Endothelial cell (in vitro differentiated cells): ENCODE measurements at regions not wholly inside any gene's neighbourhood (a gene's known extent, or its start where the extent isn't known, plus 50 kb on each side); places are given as distances from the start of the nearest gene placed in this dataset.

Source experiments
- DNase-seq: peaks from one replicate; pipeline ENCODE4 v3.0.0; 2021; ENCODE audit warnings: low spot score
- H3K27ac Mint-ChIP-seq: one replicate; pipeline ENCODE4 v1.8.0; 2021; ENCODE audit warnings: mixed read lengths, inconsistent platforms; ENCODE audit not compliant: unreplicated experiment
- H3K27me3 Mint-ChIP-seq: one replicate; pipeline ENCODE4 v1.8.0; 2021; ENCODE audit warnings: mild to moderate bottlenecking, moderate library complexity, mixed read lengths, inconsistent platforms; ENCODE audit not compliant: unreplicated experiment
- H3K36me3 Mint-ChIP-seq: one replicate; pipeline ENCODE4 v1.8.0; 2021; ENCODE audit warnings: mild to moderate bottlenecking, low read depth, mixed read lengths, inconsistent platforms; ENCODE audit not compliant: unreplicated experiment
- H3K4me1 Mint-ChIP-seq: one replicate; pipeline ENCODE4 v1.8.0; 2021; ENCODE audit warnings: mild to moderate bottlenecking, mixed read lengths, inconsistent platforms; ENCODE audit not compliant: unreplicated experiment
- H3K4me3 Mint-ChIP-seq: one replicate; pipeline ENCODE4 v1.8.0; 2021; ENCODE audit warnings: mild to moderate bottlenecking, mixed read lengths, inconsistent platforms; ENCODE audit not compliant: unreplicated experiment
- H3K9me3 Mint-ChIP-seq: one replicate; pipeline ENCODE4 v1.8.0; 2021; ENCODE audit warnings: mixed read lengths, inconsistent platforms; ENCODE audit not compliant: unreplicated experiment
- CTCF ChIP-seq: fragments of 200-600 bp; sonication (generic); IDR thresholded peaks from one replicate; pipeline ENCODE4 v1.5.0; 2021; ENCODE audit warnings: antibody characterized with exemption; ENCODE audit not compliant: unreplicated experiment

GRCh38 chr11:11034476-11034875 is 176.6 kb upstream of the ZBED5 start:
- H3K27me3 Mint-ChIP-seq = peaks cover 2% of the 10 kb centered on the region
- H3K4me1 Mint-ChIP-seq = peaks cover 18% of the 10 kb centered on the region
- no peaks in the 10 kb centered on the region for H3K9me3 Mint-ChIP-seq
- no peaks in the 10 kb centered on the region for H3K36me3 Mint-ChIP-seq
- no peak for TF ChIP-seq CTCF
- no peak overlapping the region for H3K27ac Mint-ChIP-seq
- no peak for DNase-seq
- H3K4me3 Mint-ChIP-seq = no peak overlapping the region

- H3K9me3 Mint-ChIP-seq = no peaks in the 10 kb centered on the region
- no peak for TF ChIP-seq CTCF
- H3K4me3 Mint-ChIP-seq = no peak overlapping the region
- H3K4me1 Mint-ChIP-seq = peaks cover 6% of the 10 kb centered on the region
- no peaks in the 10 kb centered on the region for H3K36me3 Mint-ChIP-seq
- no peak overlapping the region for H3K27ac Mint-ChIP-seq
- no peak for DNase-seq
- H3K27me3 Mint-ChIP-seq = peaks cover 2% of the 10 kb centered on the region
Measured at GRCh38 chr11:11032066-11032465, 174.2 kb upstream of the ZBED5 start.

GRCh38 chr11:11029027-11029426 is 171.2 kb upstream of the ZBED5 start:
- Mint-ChIP-seq H3K27me3 (peaks cover 2% of the 10 kb centered on the region), H3K9me3 (no peaks in the 10 kb centered on the region), H3K27ac (no peak overlapping the region), H3K36me3 (no peaks in the 10 kb centered on the region), H3K4me1 (no peaks in the 10 kb centered on the region), H3K4me3 (no peak overlapping the region)
- TF ChIP-seq CTCF = no peak
- DNase-seq = no peak

GRCh38 chr11:11028017-11028692 is 170.3 kb upstream of the ZBED5 start:
- no peak overlapping the region for H3K4me3 Mint-ChIP-seq
- peak; percentile 77 for TF ChIP-seq CTCF
- DNase-seq = peak; percentile 84
- peaks cover 2% of the 10 kb centered on the region for H3K27me3 Mint-ChIP-seq
- H3K4me1 Mint-ChIP-seq = no peaks in the 10 kb centered on the region
- H3K27ac Mint-ChIP-seq = no peak overlapping the region
- no peaks in the 10 kb centered on the region for H3K9me3 Mint-ChIP-seq
- no peaks in the 10 kb centered on the region for H3K36me3 Mint-ChIP-seq

- no peak for TF ChIP-seq CTCF
- H3K4me1 Mint-ChIP-seq = no peaks in the 10 kb centered on the region
- H3K9me3 Mint-ChIP-seq = no peaks in the 10 kb centered on the region
- no peaks in the 10 kb centered on the region for H3K27me3 Mint-ChIP-seq
- no peak overlapping the region for H3K4me3 Mint-ChIP-seq
- no peak overlapping the region for H3K27ac Mint-ChIP-seq
- DNase-seq = no peak
- no peaks in the 10 kb centered on the region for H3K36me3 Mint-ChIP-seq
Measured at GRCh38 chr11:11027288-11027687, 169.4 kb upstream of the ZBED5 start.
